Ishikawa (cell line): ENCODE measurements at regions not wholly inside any gene's neighbourhood (a gene's known extent, or its start where the extent isn't known, plus 50 kb on each side); places are given as distances from the start of the nearest gene placed in this dataset.

ENCODE experiments used
- CEBPB ChIP-seq: IDR thresholded peaks from 2 replicates; pipeline ENCODE4 v1.6.1; 2012
- NFIC ChIP-seq: IDR thresholded peaks from 2 replicates; pipeline ENCODE4 v1.6.1; 2012
- TCF12 ChIP-seq: IDR thresholded peaks from 2 replicates; pipeline ENCODE4 v1.6.1; 2012; ENCODE audit warnings: low read depth
- YY1 ChIP-seq: IDR thresholded peaks from 2 replicates; pipeline ENCODE4 v1.6.1; 2012; ENCODE audit warnings: low read depth
- TF ChIP-seq, protein P1 (sequence below): IDR thresholded peaks from 2 replicates; pipeline ENCODE4 v1.6.1; 2012; ENCODE audit warnings: low read depth, mild to moderate bottlenecking

DNA sequence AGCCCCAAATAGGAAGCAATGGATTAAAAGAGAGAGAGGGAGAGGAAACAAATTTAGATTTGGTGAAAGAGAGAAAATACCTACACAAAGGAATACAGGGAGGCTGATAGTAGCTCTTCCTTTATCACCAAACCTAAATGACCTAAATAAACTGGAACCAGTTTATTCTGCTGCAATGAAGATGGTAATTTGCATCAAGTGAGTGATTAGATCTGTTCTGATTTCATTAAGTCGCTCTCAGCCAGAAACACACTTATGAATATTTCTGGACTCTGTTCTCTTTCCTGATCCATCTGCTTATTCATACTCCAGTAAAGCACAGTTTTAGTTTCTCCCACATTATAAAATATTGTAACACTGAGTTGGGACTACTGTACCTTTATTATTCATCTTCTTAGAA is 83.4 kb upstream of the BMP5 start:
- no peak for TF ChIP-seq NFIC
- TF ChIP-seq CEBPB = no peak
- no peak for TF ChIP-seq YY1
- TF ChIP-seq, protein P1, sequence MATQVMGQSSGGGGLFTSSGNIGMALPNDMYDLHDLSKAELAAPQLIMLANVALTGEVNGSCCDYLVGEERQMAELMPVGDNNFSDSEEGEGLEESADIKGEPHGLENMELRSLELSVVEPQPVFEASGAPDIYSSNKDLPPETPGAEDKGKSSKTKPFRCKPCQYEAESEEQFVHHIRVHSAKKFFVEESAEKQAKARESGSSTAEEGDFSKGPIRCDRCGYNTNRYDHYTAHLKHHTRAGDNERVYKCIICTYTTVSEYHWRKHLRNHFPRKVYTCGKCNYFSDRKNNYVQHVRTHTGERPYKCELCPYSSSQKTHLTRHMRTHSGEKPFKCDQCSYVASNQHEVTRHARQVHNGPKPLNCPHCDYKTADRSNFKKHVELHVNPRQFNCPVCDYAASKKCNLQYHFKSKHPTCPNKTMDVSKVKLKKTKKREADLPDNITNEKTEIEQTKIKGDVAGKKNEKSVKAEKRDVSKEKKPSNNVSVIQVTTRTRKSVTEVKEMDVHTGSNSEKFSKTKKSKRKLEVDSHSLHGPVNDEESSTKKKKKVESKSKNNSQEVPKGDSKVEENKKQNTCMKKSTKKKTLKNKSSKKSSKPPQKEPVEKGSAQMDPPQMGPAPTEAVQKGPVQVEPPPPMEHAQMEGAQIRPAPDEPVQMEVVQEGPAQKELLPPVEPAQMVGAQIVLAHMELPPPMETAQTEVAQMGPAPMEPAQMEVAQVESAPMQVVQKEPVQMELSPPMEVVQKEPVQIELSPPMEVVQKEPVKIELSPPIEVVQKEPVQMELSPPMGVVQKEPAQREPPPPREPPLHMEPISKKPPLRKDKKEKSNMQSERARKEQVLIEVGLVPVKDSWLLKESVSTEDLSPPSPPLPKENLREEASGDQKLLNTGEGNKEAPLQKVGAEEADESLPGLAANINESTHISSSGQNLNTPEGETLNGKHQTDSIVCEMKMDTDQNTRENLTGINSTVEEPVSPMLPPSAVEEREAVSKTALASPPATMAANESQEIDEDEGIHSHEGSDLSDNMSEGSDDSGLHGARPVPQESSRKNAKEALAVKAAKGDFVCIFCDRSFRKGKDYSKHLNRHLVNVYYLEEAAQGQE = no peak
- no peak for TF ChIP-seq TCF12
